HG02623 (cell line): ENCODE measurements at regions not wholly inside any gene's neighbourhood (a gene's known extent, or its start where the extent isn't known, plus 50 kb on each side); places are given as distances from the start of the nearest gene placed in this dataset.

ENCODE experiments used
- ATAC-seq: cut with Tn5 transposase; IDR thresholded peaks from one replicate; pipeline ENCODE4 v1.9.1; 2021; ENCODE audit warnings: moderate library complexity; ENCODE audit not compliant: unreplicated experiment

- no peak for ATAC-seq
Measured at GRCh38 chr2:64331849-64332699, 121.9 kb upstream of the LGALSL start.

GRCh38 chr2:64336171-64336570 lies 117.8 kb upstream of the LGALSL start:
- ATAC-seq, result no peak

GRCh38 chr2:64337314-64337713 lies 116.6 kb upstream of the LGALSL start:
- ATAC-seq, result no peak

GRCh38 chr2:64338108-64338507 lies 115.9 kb upstream of the LGALSL start:
- no peak for ATAC-seq

GRCh38 chr2:64338910-64339500 lies 115.0 kb upstream of the LGALSL start:
- no peak for ATAC-seq

- ATAC-seq, result no peak
Measured at GRCh38 chr2:64341461-64341860, 112.5 kb upstream of the LGALSL start.

- ATAC-seq, result no peak
Measured at GRCh38 chr2:64342195-64343099, 111.5 kb upstream of the LGALSL start.

- ATAC-seq, result no peak
Measured at GRCh38 chr2:64344999-64345576, 108.9 kb upstream of the LGALSL start.

GRCh38 chr2:64345998-64346397 lies 108.0 kb upstream of the LGALSL start:
- no peak for ATAC-seq

GRCh38 chr2:64348386-64349130 lies 105.4 kb upstream of the LGALSL start:
- no peak for ATAC-seq

GRCh38 chr2:64349131-64349530 lies 104.8 kb upstream of the LGALSL start:
- no peak for ATAC-seq

GRCh38 chr2:64350996-64351395 lies 103.0 kb upstream of the LGALSL start:
- ATAC-seq, result no peak

GRCh38 chr2:64352292-64352691 lies 101.7 kb upstream of the LGALSL start:
- no peak for ATAC-seq

GRCh38 chr2:64354857-64355680 lies 98.9 kb upstream of the LGALSL start:
- no peak for ATAC-seq

- ATAC-seq, result no peak
Measured at GRCh38 chr2:64356906-64357305, 97.1 kb upstream of the LGALSL start.

- ATAC-seq, result peak; percentile 36
Measured at GRCh38 chr2:64359171-64359891, 94.6 kb upstream of the LGALSL start.

- ATAC-seq, result peak; percentile 70
Measured at GRCh38 chr2:64359892-64360657, 93.9 kb upstream of the LGALSL start.
